ENCODE measurements at regions not wholly inside any gene's neighbourhood (a gene's known extent, or its start where the extent isn't known, plus 50 kb on each side); places are given as distances from the start of the nearest gene placed in this dataset.

GRCh38 chr6:40831381-40831780, 207.6 kb downstream of the UNC5CL start:
- dilution Hi-C loops (cut with MboI; ENCODE audit: extremely low pct_ligation_motif_present, low sequenced_read_pairs): no loop called here

More at GRCh38 chr6:40831381-40831780, 207.6 kb downstream of the UNC5CL start:
- Histone ChIP-seq H4K20me1 (replicated peaks; ENCODE audit: control insufficient read depth, extremely low read depth, insufficient read depth, low read length) (no peaks in the 10 kb centered on the region), H3K4me2 (ENCODE audit: insufficient read depth, low read length) (no peak overlapping the region), H3K27ac (ENCODE audit: insufficient read depth, low read depth, low read length) (no peak overlapping the region), H3K36me3 (ENCODE audit: control insufficient read depth in 2 of 2, extremely low read depth in 1 of 2, insufficient read depth in 2 of 2, low read length in 2 of 2) (no peaks in the 10 kb centered on the region), H3K9me1 (replicated peaks; ENCODE audit: control insufficient read depth, extremely low read depth, insufficient read depth, low read length) (no peaks in the 10 kb centered on the region), H3K9me3 (replicated peaks; ENCODE audit: control insufficient read depth, insufficient read depth, low read length) (no peaks in the 10 kb centered on the region), H2AFZ (ENCODE audit: low read depth, low read length) (no peak overlapping the region), H3K27me3 (ENCODE audit: control insufficient read depth in 2 of 2, insufficient read depth in 2 of 2, low read length in 2 of 2) (peaks cover under 1 to 7% of the 10 kb centered on the region in 2 experiments), H3K9ac (replicated peaks; ENCODE audit: extremely low read depth, insufficient read depth, low read length) (no peak overlapping the region), H3K4me3 (replicated peaks in 1 of 3; ENCODE audit: insufficient read depth in 1 of 3, low read depth in 1 of 3, low read length in 3 of 3) (no peak overlapping the region), H3K79me2 (ENCODE audit: control insufficient read depth, insufficient read depth, low read length) (no peaks in the 10 kb centered on the region), H3K4me1 (ENCODE audit: control insufficient read depth, extremely low read depth, insufficient read depth, low read length) (no peaks in the 10 kb centered on the region)
- no TSS peak for BruUV-seq (replicated peaks)
- intact Hi-C loops (cut with micrococcal nuclease): no loop called here
- TF ChIP-seq, protein P1, sequence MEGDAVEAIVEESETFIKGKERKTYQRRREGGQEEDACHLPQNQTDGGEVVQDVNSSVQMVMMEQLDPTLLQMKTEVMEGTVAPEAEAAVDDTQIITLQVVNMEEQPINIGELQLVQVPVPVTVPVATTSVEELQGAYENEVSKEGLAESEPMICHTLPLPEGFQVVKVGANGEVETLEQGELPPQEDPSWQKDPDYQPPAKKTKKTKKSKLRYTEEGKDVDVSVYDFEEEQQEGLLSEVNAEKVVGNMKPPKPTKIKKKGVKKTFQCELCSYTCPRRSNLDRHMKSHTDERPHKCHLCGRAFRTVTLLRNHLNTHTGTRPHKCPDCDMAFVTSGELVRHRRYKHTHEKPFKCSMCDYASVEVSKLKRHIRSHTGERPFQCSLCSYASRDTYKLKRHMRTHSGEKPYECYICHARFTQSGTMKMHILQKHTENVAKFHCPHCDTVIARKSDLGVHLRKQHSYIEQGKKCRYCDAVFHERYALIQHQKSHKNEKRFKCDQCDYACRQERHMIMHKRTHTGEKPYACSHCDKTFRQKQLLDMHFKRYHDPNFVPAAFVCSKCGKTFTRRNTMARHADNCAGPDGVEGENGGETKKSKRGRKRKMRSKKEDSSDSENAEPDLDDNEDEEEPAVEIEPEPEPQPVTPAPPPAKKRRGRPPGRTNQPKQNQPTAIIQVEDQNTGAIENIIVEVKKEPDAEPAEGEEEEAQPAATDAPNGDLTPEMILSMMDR (IDR thresholded peaks at IDR 0.05; ENCODE audit: extremely low read depth in 1 of 2, insufficient read depth in 1 of 2, low read depth in 1 of 2, low read length in 2 of 2): no peak
- TF ChIP-seq EZH2 (IDR thresholded peaks at IDR 0.05; ENCODE audit: borderline replicate concordance, low read depth, low read length, severe bottlenecking): no peak
- no peak for TF ChIP-seq MYC (IDR thresholded peaks at IDR 0.05; ENCODE audit: low read depth, low read length)
- TF ChIP-seq POLR2A (IDR thresholded peaks at IDR 0.05; ENCODE audit: low read depth, low read length): no peak
- no peak for TF ChIP-seq MAX (IDR thresholded peaks at IDR 0.05; ENCODE audit: insufficient read depth, insufficient read length)
- TF ChIP-seq FOS (IDR thresholded peaks at IDR 0.05; ENCODE audit: borderline replicate concordance, insufficient read depth, low read length): no peak
- no peak for TF ChIP-seq POLR2AphosphoS5 (IDR thresholded peaks at IDR 0.05; ENCODE audit: insufficient read depth, low read depth, low read length)
- TF ChIP-seq JUN (IDR thresholded peaks at IDR 0.05; ENCODE audit: borderline replicate concordance, insufficient read depth, insufficient read length, low read depth): no peak
- no peak for TF ChIP-seq GATA2 (IDR thresholded peaks at IDR 0.05; ENCODE audit: insufficient read depth, insufficient read length, low read depth, low read length)
- DNase-seq (ENCODE audit: low read depth, low spot score): no peak
- FAIRE-seq: no peak
- ChIA-PET POLR2A (no interaction called here), CTCF (interaction anchor here (0.9 to 1.6 kb wide), 4 partner anchors 9 to 14 kb away, joined by 3 to 10 read pairs (median 4); no protein-coding TSS in a partner anchor)
